Glutamatergic neuron (in vitro differentiated cells): ENCODE measurements at regions not wholly inside any gene's neighbourhood (a gene's known extent, or its start where the extent isn't known, plus 50 kb on each side); places are given as distances from the start of the nearest gene placed in this dataset.

Experiments used
- DNase-seq: peaks from one replicate; pipeline ENCODE4 v3.0.0; 2022
- H3K27ac Mint-ChIP-seq: one replicate; pipeline ENCODE4 v1.8.0; 2020; ENCODE audit warnings: mild to moderate bottlenecking, mixed read lengths, inconsistent platforms; ENCODE audit not compliant: unreplicated experiment
- H3K27me3 Mint-ChIP-seq: one replicate; pipeline ENCODE4 v1.8.0; 2020; ENCODE audit warnings: mild to moderate bottlenecking, moderate library complexity, mixed read lengths, inconsistent platforms; ENCODE audit not compliant: unreplicated experiment
- H3K36me3 Mint-ChIP-seq: one replicate; pipeline ENCODE4 v1.8.0; 2020; ENCODE audit warnings: mild to moderate bottlenecking, mixed read lengths, inconsistent platforms; ENCODE audit not compliant: unreplicated experiment
- H3K4me1 Mint-ChIP-seq: one replicate; pipeline ENCODE4 v1.8.0; 2020; ENCODE audit warnings: mild to moderate bottlenecking, low read depth, mixed read lengths, inconsistent platforms; ENCODE audit not compliant: unreplicated experiment
- H3K4me3 Mint-ChIP-seq: one replicate; pipeline ENCODE4 v1.8.0; 2020; ENCODE audit warnings: mild to moderate bottlenecking, mixed read lengths, inconsistent platforms; ENCODE audit not compliant: unreplicated experiment
- H3K9me3 Mint-ChIP-seq: one replicate; pipeline ENCODE4 v1.8.0; 2020; ENCODE audit warnings: mild to moderate bottlenecking, moderate library complexity, mixed read lengths, inconsistent platforms; ENCODE audit not compliant: unreplicated experiment
- CTCF ChIP-seq: fragments of 200-600 bp; sonication (generic); IDR thresholded peaks from one replicate; pipeline ENCODE4 v1.5.0; 2021; ENCODE audit not compliant: partially characterized antibody, unreplicated experiment

DNA sequence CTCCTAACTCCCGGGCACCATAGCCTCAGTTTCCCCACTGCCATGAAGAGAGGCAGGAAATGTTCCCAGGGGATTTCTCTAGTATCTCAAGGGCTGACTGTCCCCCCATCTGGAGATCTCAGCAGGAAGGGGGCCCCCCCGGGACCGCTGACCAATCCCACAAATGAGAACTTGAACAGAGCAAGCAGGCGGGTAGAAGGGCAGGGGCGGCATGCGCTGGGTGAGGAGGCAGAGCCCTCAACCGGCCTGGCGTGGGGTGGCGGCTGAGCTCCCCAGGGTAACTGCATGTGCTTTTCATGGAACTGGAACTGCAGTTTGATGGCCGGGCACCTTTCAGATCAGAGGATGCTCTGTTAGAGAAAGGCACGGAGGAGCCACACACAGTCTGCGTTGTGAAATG lies 144.5 kb downstream of the CTTN start:
- H3K4me1 Mint-ChIP-seq = peaks cover 3% of the 10 kb centered on the region
- H3K4me3 Mint-ChIP-seq = no peak overlapping the region
- TF ChIP-seq CTCF = no peak
- DNase-seq = no peak
- H3K27me3 Mint-ChIP-seq = peaks cover 7% of the 10 kb centered on the region
- H3K27ac Mint-ChIP-seq = no peak overlapping the region
- no peaks in the 10 kb centered on the region for H3K36me3 Mint-ChIP-seq
- H3K9me3 Mint-ChIP-seq = peaks cover 5% of the 10 kb centered on the region

GRCh38 chr11:70543611-70544010 lies 145.3 kb downstream of the CTTN start:
- no peak for TF ChIP-seq CTCF
- Mint-ChIP-seq H3K9me3 (peaks cover 5% of the 10 kb centered on the region), H3K4me1 (peaks cover 8% of the 10 kb centered on the region), H3K27ac (no peak overlapping the region), H3K27me3 (peaks cover 7% of the 10 kb centered on the region), H3K36me3 (no peaks in the 10 kb centered on the region), H3K4me3 (no peak overlapping the region)
- DNase-seq = no peak

GRCh38 chr11:70544067-70544773 lies 145.9 kb downstream of the CTTN start:
- no peak overlapping the region for H3K4me3 Mint-ChIP-seq
- H3K27me3 Mint-ChIP-seq = peaks cover 7% of the 10 kb centered on the region
- no peaks in the 10 kb centered on the region for H3K36me3 Mint-ChIP-seq
- DNase-seq = no peak
- H3K27ac Mint-ChIP-seq = no peak overlapping the region
- TF ChIP-seq CTCF = no peak
- H3K9me3 Mint-ChIP-seq = peaks cover 5% of the 10 kb centered on the region
- peaks cover 6% of the 10 kb centered on the region for H3K4me1 Mint-ChIP-seq

GRCh38 chr11:70544774-70545609 lies 146.7 kb downstream of the CTTN start:
- DNase-seq = no peak

More at GRCh38 chr11:70544774-70545609, 146.7 kb downstream of the CTTN start:
- peaks cover 7% of the 10 kb centered on the region for H3K27me3 Mint-ChIP-seq
- TF ChIP-seq CTCF = no peak
- no peak overlapping the region for H3K27ac Mint-ChIP-seq
- peaks cover 6% of the 10 kb centered on the region for H3K4me1 Mint-ChIP-seq
- no peaks in the 10 kb centered on the region for H3K36me3 Mint-ChIP-seq
- no peak overlapping the region for H3K4me3 Mint-ChIP-seq
- H3K9me3 Mint-ChIP-seq = peaks cover 4% of the 10 kb centered on the region
